GM12878 (cell line): ENCODE measurements at regions not wholly inside any gene's neighbourhood (a gene's known extent, or its start where the extent isn't known, plus 50 kb on each side); places are given as distances from the start of the nearest gene placed in this dataset.

Source experiments
- ATAC-seq: fragments of 200-7000 bp; cut with Tn5 transposase; 3 replicates; pipeline ENCODE4 v1.9.1; 2020; ENCODE audit warnings: mild to moderate bottlenecking, moderate library complexity
- BruUV-seq: library from RNA; stranded (reverse); fragments of 400-500 nt; replicated peaks from 2 replicates; lab custom pipeline; 2021; lab: Mats Ljungman, UMichigan
- CTCF ChIA-PET: fragments of 300-600 bp; sonication (Branson Sonifier 250); formaldehyde crosslinking; extraction: SDS; loops from one replicate; lab custom pipeline; 2021; ENCODE audit warnings: inconsistent platforms; lab: Yijun Ruan, JAX
- POLR2A ChIA-PET: fragments of 350-600 bp; formaldehyde crosslinking; extraction: SDS; loops from one replicate; lab custom pipeline; 2021; ENCODE audit warnings: inconsistent platforms; lab: Charles Lee
- RAD21 ChIA-PET: fragments of 300-600 bp; sonication (Branson Sonifier 250); formaldehyde crosslinking; loops from one replicate; lab custom pipeline; 2023; ENCODE audit warnings: antibody characterized with exemption; ENCODE audit not compliant: unreplicated experiment; lab: Charles Lee
- SMC1A ChIA-PET: fragments of 300-600 bp; sonication (Branson Sonifier 250); formaldehyde crosslinking; loops from one replicate; lab custom pipeline; 2023; ENCODE audit not compliant: unreplicated experiment, uncharacterized antibody; lab: Charles Lee
- DNase-seq: peaks from one replicate; pipeline ENCODE4 v3.0.0-alpha.2; 2011; ENCODE audit warnings: low read depth, low spot score
- FAIRE-seq: peaks from 3 replicates; lab custom pipeline; 2011; peaks lifted over from hg19 to GRCh38; lab: Jason Lieb, UNC
- H2AFZ ChIP-seq: 2 replicates; pipeline ENCODE4 v1.6.0; 2011; ENCODE audit warnings: low read depth, low read length, control low read depth; ENCODE audit not compliant: control insufficient read depth
- H3K27ac ChIP-seq: 2 replicates; pipeline ENCODE4 v1.5.1; 2011; ENCODE audit warnings: control low read depth; ENCODE audit not compliant: control insufficient read depth, insufficient read depth
- H3K27me3 ChIP-seq, 2 experiments: replicated peaks in 1 of 2; 2 replicates each; pipeline versions ENCODE4 v1.6.0 to v1.6.1; 2011; ENCODE audit warnings: low read length in 1 of 2; ENCODE audit not compliant: control insufficient read depth in 2 of 2, insufficient read depth in 2 of 2
- H3K36me3 ChIP-seq, 2 experiments: 2 replicates each; pipeline ENCODE4 v1.5.1; 2011; ENCODE audit warnings: low read length in 1 of 2; ENCODE audit not compliant: control insufficient read depth in 2 of 2, insufficient read depth in 2 of 2
- H3K4me1 ChIP-seq: 2 replicates; pipeline ENCODE4 v1.6.1; 2011; ENCODE audit warnings: mild to moderate bottlenecking, low read length, moderate library complexity, mixed read lengths; ENCODE audit not compliant: control insufficient read depth, insufficient read depth
- H3K4me2 ChIP-seq: 2 replicates; pipeline ENCODE4 v1.6.0; 2011; ENCODE audit warnings: control low read depth; ENCODE audit not compliant: control insufficient read depth, insufficient read depth
- H3K4me3 ChIP-seq: fragments of 200-600 bp; sonication (generic); 2 replicates; pipeline ENCODE4 v1.5.1; 2016
- H3K79me2 ChIP-seq: 2 replicates; pipeline ENCODE4 v1.6.0; 2011; ENCODE audit warnings: low read length; ENCODE audit not compliant: control insufficient read depth, insufficient read depth
- H3K9ac ChIP-seq: 2 replicates; pipeline ENCODE4 v1.8.0; 2011; ENCODE audit warnings: low read length, control low read depth, mixed read lengths; ENCODE audit not compliant: control insufficient read depth, insufficient read depth
- H3K9me3 ChIP-seq: replicated peaks from 3 replicates; pipeline ENCODE4 v1.5.1; 2011; ENCODE audit warnings: mild to moderate bottlenecking, low read length; ENCODE audit not compliant: control insufficient read depth, insufficient read depth
- H4K20me1 ChIP-seq: 2 replicates; pipeline ENCODE4 v1.6.0; 2011; ENCODE audit not compliant: control insufficient read depth, insufficient read depth
- DPF2 ChIP-seq: fragments of 450-650 bp; IDR thresholded peaks from 2 replicates; pipeline ENCODE4 v1.6.1; 2017; ENCODE audit warnings: mild to moderate bottlenecking
- IRF3 ChIP-seq: fragments of 450-650 bp; IDR thresholded peaks from 2 replicates; pipeline ENCODE4 v1.6.1; 2014; ENCODE audit warnings: mild to moderate bottlenecking
- MLLT1 ChIP-seq: fragments of 450-650 bp; IDR thresholded peaks from 2 replicates; pipeline ENCODE4 v1.6.1; 2016; ENCODE audit warnings: mild to moderate bottlenecking
- MTA3 ChIP-seq: IDR thresholded peaks from 2 replicates; pipeline ENCODE4 v1.6.1; 2012; ENCODE audit warnings: low read length, inconsistent platforms, borderline replicate concordance
- PAX5 ChIP-seq: IDR thresholded peaks from 2 replicates; pipeline ENCODE4 v1.6.1; 2011; ENCODE audit warnings: low read depth, low read length, borderline replicate concordance
- SREBF1 ChIP-seq: IDR thresholded peaks from 2 replicates; pipeline ENCODE4 v1.6.1; 2012; ENCODE audit warnings: mild to moderate bottlenecking, low read length
- SUPT20H ChIP-seq: IDR thresholded peaks from 2 replicates; pipeline ENCODE4 v1.6.1; 2011; ENCODE audit warnings: low read depth, mild to moderate bottlenecking, low read length, moderate library complexity, borderline replicate concordance; ENCODE audit not compliant: control insufficient read depth
- WGBS: methylation state at CpG from one replicate; pipeline ENCODE4 v1.1.6; 2016; ENCODE audit warnings: low lambda C conversion rate; ENCODE audit not compliant: insufficient replicate concordance, insufficient coverage; ENCODE audit errors: missing lambda C conversion rate; 5-methylcytosine and 5-hydroxymethylcytosine counted together
- in situ Hi-C: fragments of 300-500 bp; cut with MboI; formaldehyde crosslinking; loops from 9 replicates; pipeline ENCODE4 v1.14.3; 2018; ENCODE audit warnings: mixed read lengths
- intact Hi-C: fragments of 100-400 bp; cut with micrococcal nuclease; formaldehyde crosslinking; loops from one replicate; pipeline ENCODE4 v1.14.2; 2022; ENCODE audit not compliant: unreplicated experiment

DNA sequence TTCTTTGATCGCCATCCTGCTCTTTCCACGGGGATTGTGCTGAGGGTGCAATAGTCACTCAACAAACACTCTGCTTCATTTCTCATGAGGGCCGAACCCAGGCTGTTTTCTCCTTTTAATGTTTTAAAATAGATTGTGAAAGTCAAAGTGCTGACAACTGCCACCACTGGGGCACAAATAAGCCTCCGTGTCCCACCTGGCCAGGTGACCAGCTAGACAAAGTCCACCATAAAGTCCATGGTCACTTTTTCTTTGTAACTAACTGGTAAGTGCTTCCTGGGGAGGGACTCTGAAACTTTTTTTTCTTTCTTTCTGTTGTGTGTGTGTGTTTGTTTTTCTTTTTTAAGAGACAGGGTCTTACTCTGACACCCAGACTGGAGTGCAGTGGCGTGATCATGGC is 219.8 kb downstream of the LY86 start:
- H2AFZ ChIP-seq = no peak overlapping the region
- H3K4me1 ChIP-seq = peaks cover 41% of the 10 kb centered on the region
- H3K36me3 ChIP-seq = no peaks in the 10 kb centered on the region
- FAIRE-seq (no peak), DNase-seq (no peak), ATAC-seq (no peak)
- no peak overlapping the region for H3K9ac ChIP-seq
- peaks cover 2% of the 10 kb centered on the region; the same call in 2 of the 3 replicates for H3K9me3 ChIP-seq
- CTCF ChIA-PET = interaction anchor here (1.1 to 1.4 kb wide), 2 partner anchors 19 to 279 kb away, joined by 3 to 4 read pairs; no protein-coding TSS in a partner anchor
- BruUV-seq = no TSS peak
- TF ChIP-seq DPF2 = no peak
- TF ChIP-seq MTA3 = no peak
- no peak for TF ChIP-seq MLLT1
- TF ChIP-seq PAX5 = no peak
- TF ChIP-seq SUPT20H = no peak
- no peak for TF ChIP-seq IRF3
- no peak for TF ChIP-seq SREBF1
- SMC1A ChIA-PET = interaction anchor here (0.9 to 3.3 kb wide), 8 partner anchors 9 to 107 kb away, joined by 3 to 12 read pairs (median 5); no protein-coding TSS in a partner anchor
- POLR2A ChIA-PET = interaction anchor here (1.3 to 3.3 kb wide), 2 partner anchors 8 to 10 kb away, joined by 5 to 15 read pairs; no protein-coding TSS in a partner anchor
- intact Hi-C loops (no loop called here), in situ Hi-C loops (no loop called here)
- no peaks in the 10 kb centered on the region for H4K20me1 ChIP-seq
- RAD21 ChIA-PET = interaction anchor here (1.0 to 4.4 kb wide), 3 partner anchors 8 to 108 kb away, joined by 3 to 29 read pairs (median 4); no protein-coding TSS in a partner anchor
- H3K4me3 ChIP-seq = no peak overlapping the region
- H3K4me2 ChIP-seq = no peak overlapping the region
- H3K27me3 ChIP-seq = no peaks in the 10 kb centered on the region
- H3K79me2 ChIP-seq = no peaks in the 10 kb centered on the region
- H3K27ac ChIP-seq = no peak overlapping the region
- 58% methylated on average over 5 of the region's 5 CpGs for WGBS
